HG03097 (cell line): ENCODE measurements at regions not wholly inside any gene's neighbourhood (a gene's known extent, or its start where the extent isn't known, plus 50 kb on each side); places are given as distances from the start of the nearest gene placed in this dataset.
"Not testable (repeated sequence)": the region's sequence is repeated elsewhere in the genome, so short reads cannot be mapped to it uniquely, and the experiment has no call there.

Source experiments
- ATAC-seq: cut with Tn5 transposase; IDR thresholded peaks from one replicate; pipeline ENCODE4 v1.9.1; 2021; ENCODE audit not compliant: unreplicated experiment, low FRiP score

- not testable (repeated sequence) for ATAC-seq
These were observed 970.6 kb downstream of the NR2F1-AS1 start for GRCh38 chr5:92610435-92610834.

GRCh38 chr5:92605591-92605990 lies 975.4 kb downstream of the NR2F1-AS1 start:
- ATAC-seq = no peak

DNA sequence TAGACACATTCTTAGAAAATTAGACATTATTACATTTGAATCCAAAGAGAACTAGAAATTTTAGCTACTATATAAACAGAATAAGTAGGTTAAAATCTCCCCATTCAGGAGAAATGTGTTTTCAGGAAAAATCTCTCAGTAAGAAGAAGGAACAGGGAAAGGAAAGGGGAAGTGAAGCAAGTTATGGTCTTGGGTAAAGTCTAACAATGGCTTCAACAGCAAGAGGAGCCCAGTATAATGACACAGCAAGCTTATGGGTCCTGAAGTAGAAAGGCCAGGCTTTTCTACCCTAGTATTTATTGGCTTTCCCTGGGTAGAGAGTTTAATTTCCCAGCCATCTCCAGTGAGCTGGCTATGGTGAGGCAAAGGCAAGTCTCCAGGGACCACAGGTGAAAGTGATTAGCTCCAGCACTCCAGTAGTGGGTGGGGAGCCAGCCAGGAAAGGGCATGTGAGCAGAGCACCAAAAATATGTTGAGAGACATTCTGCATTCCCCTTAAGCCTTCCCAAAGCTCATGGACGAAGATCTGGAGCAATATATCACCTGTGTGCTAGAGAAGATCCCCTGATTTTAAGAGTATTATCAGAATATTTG lies 981.7 kb downstream of the NR2F1-AS1 start:
- ATAC-seq = no peak

DNA sequence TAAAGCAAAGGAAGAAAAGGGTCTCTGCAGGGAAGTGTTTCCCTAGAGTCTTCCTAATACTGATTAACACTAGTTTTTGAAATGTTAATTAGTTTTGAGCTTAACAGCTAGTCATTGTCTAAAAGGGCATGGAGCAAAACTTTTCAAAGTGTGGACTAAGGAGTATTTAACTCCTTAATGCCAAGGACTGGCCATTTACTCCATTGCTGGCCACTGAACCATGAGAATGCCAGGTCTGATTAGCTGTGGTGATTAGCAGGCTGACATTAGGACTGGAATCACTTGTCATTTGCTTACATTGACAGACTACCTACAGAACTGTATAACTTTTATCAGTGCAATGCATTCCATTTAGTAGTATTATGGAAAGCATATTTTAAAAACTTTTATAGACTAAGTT lies 987.0 kb downstream of the NR2F1-AS1 start:
- no peak for ATAC-seq

DNA sequence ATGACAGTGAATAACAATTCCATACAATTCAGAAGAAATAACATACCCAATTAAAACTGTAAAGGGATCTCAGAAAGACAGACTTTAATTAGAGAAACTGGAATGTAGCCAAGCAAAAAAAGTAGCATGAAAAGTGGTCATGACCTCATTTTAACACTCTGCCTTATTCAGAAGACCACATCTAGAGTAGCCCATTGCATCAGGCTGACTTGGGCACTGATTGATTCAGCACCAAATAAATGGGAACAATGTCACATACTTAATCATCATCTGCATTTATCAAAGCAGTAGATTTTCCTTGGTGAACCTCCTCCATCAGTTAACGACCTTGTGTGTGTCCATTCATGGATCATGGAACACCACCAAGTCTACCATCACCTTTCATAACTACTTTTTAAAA lies 992.1 kb downstream of the NR2F1-AS1 start:
- no peak for ATAC-seq

DNA sequence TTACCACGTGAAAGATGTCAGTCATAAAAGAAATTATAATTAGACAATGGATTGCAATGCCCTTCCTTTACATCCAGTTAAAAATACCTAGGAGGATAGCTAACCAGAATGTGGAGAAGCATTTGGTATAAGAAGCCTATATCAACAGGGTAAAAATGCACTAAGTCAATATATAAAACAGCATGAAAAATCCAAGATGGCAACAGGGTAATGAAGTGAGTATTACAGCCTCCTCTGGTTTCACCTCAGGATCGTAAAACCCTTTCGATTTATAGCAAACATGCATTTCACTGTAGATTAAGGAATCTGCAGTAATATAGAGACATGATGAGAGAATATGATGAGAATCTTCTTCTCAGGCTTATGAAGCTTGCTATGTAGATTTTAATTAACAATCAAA lies 999.3 kb downstream of the NR2F1-AS1 start:
- ATAC-seq = no peak

- no peak for ATAC-seq
These were observed 999.8 kb downstream of the NR2F1-AS1 start for GRCh38 chr5:92581249-92581648.

DNA sequence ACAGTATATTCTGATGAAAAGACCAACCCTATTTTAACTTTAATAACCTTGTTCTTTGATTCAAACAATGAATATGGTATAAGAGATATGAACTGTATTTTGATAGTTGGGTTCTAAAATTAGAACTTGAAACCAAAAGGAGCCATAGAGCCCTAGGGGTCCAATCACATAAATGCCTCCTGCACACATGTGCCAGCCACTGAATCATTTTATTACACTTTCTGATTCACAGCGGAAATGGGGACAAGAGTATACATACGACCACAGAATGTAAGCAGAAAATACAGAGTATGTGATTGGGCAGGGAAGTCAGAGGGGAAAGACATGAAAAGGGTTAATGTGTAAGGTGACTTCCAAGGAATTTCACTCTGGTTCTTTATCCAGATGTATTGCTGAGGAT lies 1000.2 kb downstream of the NR2F1-AS1 start:
- ATAC-seq = no peak

DNA sequence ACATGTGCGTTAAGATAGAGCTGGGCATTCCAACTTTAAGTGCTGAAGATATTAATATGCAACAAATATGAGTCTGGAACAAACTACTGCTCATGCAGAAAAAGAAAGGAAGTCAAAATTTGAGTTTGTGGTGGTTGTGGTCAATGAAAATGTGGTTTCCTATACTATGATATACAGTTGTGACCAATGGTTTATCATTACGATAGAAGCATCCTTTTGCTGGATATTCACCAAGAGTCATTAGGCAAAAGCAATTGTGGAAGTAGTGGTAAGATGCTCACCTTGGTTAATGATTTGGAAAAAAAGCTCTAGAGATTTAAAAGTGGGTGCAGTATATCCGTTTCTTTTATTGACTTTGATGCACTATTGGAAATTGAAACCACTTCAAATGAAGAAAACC lies 1007.0 kb downstream of the NR2F1-AS1 start:
- ATAC-seq = no peak

DNA sequence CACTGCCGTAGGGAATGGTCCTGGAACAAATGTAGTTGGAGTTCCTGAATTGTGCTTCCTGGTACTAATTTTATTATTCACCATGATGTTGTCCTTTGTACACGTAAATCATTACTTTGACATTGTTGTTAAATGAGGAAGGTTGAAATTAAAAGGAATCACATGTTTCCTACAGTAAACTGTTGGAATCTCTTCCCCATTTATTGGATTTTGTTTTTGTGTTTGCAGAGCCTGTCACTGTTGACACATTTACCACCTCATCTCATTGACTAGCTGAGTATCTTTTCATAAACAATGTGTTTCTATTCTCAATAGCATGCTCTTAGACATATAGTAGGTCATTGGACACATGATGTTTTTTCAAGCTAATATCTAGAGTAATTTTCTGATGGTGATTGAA lies 1012.5 kb downstream of the NR2F1-AS1 start:
- no peak for ATAC-seq

DNA sequence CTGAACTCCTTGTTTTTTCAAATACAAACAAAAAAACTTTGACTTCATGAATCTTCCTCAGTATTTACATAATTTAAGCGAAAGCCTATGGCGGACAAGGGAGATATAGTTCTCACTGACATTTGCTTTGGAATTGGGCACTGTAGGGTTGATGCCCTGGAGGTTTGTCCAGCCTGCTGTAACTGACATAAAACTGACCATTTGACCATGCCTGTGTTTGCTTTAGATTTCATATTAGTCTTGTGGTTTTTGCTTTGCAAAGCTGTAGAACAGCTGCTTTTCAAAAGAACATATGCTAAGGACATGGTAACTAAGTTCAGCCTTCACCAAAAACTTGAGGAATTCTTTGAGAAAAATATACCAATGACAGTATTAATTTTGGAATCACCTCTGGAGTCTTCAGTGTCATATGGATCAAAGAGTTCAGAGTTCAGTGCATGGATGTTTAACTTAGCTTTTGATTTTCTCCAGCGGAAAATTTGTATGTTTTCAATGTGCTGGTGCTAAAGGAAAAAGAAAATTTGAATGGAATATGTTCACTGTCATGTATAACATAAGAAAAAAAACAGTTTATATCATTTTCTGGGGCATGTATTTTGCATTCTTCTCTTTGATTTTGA lies 1013.1 kb downstream of the NR2F1-AS1 start:
- ATAC-seq = no peak

DNA sequence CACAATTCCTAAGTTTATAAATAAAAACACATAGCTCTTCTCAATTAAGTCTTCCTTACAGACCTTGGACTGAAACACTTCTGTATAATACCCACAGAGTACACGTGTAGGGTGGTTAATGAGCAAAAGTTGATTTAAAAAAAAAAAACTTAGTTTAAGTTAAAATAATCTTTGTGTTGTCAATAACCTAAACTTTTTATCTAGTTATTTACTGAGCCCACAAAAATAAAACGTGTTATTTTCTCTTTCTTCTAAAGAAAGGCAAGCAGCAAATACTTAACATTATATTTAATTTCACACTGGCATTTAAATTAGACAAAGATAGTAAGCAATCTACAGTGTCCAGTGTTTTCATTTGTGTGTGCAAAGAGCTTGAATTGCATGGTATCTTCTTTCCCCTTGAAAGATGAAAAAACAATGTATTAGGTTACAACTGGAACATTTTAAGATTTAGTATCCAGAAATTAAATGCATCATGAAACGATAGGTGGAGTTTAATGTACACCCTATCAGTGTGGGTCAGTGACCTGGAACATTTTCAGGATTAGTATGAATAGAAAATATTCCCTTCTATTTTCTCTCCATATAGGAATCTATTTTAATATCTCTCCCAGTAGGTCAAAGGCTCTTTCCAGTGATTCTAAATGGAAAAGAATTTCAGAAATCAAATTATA lies 1014.8 kb downstream of the NR2F1-AS1 start:
- no peak for ATAC-seq

- ATAC-seq = no peak
These were observed 1015.3 kb downstream of the NR2F1-AS1 start for GRCh38 chr5:92565673-92566072.

DNA sequence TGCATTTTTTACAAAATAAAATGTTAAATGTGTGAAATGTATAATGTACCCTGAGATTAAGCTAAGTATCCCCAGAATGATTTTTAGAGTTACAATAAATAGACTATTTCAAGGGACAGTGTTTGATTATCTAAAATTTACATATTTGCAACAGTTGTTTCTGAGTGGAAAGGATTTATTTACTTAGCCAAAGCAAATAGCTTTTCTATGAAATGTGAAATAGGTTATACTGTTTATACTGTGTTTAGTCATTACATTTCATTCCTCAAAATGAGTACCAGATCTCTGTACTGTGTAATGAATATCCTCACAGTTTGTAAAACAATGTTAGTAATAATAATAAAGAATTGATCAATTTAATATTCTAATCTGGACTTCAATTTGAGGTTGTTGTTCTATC lies 1019.0 kb downstream of the NR2F1-AS1 start:
- ATAC-seq = no peak

- ATAC-seq = no peak
These were observed 1019.5 kb downstream of the NR2F1-AS1 start for GRCh38 chr5:92561411-92561959.

DNA sequence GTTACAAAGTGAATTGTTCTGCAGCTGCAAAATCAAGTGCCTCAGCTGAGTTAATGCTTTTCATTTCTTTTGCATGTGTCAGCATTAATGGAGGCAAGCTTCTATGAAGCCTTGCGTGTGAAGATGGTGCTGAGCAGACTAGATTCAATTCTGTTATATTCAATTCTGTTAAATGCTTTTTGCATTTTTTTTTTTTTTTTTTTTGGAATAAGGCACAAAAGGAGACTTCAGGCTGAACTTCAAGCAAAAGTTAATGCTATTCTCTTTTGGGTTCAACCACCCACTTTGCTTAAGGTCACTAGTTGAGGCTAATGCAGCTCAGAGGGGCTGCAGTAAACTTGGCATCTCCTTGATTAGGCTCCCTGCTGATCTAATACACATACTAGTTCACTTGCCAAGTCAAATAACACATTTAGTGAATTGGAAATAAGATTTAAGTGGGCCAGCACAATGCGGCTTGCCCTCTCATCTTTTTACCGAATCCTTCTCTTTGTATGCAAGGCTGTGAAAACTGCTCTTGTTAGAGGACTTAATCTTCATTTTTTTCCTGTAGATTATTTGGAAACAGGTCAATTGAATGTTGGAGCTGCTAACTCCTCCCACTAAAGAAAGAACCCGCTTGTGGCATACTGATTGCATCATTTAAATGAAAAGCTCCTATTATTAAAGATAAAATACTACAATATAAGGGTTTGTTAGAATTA lies 1020.2 kb downstream of the NR2F1-AS1 start:
- ATAC-seq = no peak

DNA sequence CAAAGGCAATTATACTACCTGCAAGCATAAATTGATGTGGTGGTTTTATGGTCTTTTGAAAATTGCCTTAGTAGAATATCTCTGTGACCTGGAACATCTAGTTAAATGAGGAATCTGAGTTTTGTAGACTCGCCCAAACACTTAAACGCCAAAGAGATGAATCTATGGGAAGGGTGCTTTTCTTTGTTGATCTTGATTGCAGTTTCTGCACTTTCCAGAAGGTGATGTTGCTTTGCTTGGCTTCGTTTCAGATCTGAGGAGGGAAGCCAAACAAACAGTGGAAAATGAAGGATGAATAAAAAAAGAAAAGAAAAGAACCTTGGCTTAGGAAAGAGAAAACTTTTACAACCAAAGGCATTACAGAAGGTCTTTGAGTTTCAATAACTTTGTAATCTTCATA lies 1021.2 kb downstream of the NR2F1-AS1 start:
- ATAC-seq = no peak

DNA sequence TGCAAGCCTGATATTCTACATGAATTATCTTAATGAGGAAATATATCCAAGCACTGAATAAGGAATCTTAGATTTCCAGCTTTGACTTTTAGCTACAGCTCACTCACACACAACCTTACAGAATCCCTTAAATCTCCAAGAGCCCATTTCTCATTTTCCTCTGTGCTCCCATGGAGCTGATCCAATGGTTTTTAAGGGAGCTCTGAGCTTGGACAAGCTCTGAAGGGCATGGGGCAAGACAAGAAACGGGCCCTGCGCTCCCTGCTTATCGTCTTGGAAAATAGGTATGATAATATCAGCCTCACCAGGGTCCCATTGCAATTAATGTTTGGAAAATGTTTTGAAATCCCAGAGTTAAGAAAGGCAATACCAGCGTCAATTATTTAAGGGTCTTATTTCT lies 1021.7 kb downstream of the NR2F1-AS1 start:
- ATAC-seq = no peak

DNA sequence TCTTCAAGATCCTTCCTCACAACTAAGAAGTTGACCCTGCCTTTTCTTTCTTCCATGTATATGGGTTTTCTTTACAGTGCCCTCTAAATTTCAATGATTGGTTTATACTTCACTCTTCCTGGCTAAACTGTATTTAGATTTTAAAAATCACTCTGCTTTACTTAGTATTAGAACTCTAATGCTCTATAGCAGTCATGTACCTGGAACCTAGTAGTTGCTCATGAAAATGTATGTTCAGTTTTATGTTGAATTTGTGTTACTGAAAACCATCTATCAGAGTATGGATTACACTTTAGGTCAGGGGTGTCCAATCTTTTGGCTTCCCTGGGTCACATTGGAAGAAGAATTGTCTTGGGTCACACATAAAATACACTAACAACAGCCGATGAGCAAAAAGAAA lies 1024.3 kb downstream of the NR2F1-AS1 start:
- ATAC-seq = no peak

DNA sequence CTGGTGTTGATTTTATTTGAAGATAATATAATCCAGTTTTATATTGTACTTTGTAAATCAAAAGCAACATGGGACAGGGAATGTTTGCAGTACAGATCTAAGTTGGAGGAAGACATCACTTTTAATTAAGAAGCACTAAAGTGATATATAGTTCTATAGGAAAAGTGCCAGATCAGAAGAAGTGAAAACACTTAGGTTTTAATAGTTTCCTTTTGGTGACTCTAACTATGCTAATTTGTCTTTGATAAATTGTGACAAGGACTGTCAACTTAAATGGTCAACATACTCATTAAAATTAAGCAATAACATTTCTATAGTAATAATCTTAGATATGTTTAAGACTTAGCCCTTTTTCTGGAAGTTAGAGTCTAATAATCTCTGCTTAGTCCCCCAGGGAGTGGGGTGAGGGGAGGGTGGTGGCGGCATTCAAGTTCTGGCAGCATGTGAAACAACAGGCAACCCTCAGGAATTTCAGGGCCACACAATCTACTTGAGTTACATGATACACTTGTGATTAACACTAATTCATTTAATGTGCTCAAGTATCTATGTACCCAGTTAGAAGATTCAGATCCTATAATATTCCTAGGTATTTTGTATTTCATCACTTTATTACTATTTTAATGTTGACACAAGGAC lies 1026.5 kb downstream of the NR2F1-AS1 start:
- ATAC-seq = no peak

DNA sequence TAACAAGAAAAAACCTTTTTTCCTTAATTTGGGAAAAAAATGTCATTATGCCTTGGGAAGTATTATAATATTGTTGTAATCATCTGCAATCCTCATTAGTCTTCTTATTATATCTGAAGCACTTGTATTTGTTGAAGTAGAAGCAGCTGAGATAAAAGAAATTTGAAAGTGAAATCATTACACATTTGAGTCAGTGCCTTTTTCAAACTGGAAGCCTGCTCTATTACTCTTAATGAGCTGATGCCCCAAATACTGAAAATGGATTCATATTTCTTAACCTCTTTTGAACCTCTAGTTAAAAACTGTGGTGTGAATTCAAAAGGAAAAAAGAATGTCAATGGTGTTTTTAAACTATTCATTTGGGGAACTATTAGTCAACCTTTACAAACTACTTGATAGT lies 1027.7 kb downstream of the NR2F1-AS1 start:
- ATAC-seq = no peak
